ENCODE measurements at regions not wholly inside any gene's neighbourhood (a gene's known extent, or its start where the extent isn't known, plus 50 kb on each side); places are given as distances from the start of the nearest gene placed in this dataset.

DNA sequence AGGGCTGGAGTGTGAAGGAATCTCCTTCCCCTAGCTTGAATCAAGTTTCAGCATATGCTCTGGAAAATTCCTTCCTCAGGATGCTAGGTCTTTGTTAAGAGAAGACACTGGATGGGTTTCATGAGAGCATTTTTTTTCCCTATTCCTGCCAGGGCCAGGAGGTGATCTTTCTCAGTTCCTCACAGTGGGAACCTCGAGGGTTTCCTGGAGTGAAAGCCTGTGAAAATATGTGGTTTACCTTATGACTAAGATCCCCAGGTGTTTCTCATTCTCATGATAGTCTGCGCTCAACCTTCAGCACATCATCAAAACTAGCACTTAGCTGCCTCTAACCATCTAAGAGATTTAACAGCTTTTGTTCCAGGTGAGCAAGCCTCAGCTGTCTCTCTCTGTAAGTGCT lies 985.3 kb upstream of the FAT3 start:
- Histone ChIP-seq H3K4me1 (no peaks in the 10 kb centered on the region), H3K36me3 (no peaks in the 10 kb centered on the region), H3K27ac (no peak overlapping the region), H3K9me3 (no peaks in the 10 kb centered on the region), H3K27me3 (no peaks in the 10 kb centered on the region), H3K4me3 (no peak overlapping the region)
- DNase-seq = no peak
- intact Hi-C loops (cut with DNase I; ENCODE audit: low total_unique reads) = no loop called here
- no peak for TF ChIP-seq POLR2A (IDR thresholded peaks at IDR 0.05)
- TF ChIP-seq, protein P1, sequence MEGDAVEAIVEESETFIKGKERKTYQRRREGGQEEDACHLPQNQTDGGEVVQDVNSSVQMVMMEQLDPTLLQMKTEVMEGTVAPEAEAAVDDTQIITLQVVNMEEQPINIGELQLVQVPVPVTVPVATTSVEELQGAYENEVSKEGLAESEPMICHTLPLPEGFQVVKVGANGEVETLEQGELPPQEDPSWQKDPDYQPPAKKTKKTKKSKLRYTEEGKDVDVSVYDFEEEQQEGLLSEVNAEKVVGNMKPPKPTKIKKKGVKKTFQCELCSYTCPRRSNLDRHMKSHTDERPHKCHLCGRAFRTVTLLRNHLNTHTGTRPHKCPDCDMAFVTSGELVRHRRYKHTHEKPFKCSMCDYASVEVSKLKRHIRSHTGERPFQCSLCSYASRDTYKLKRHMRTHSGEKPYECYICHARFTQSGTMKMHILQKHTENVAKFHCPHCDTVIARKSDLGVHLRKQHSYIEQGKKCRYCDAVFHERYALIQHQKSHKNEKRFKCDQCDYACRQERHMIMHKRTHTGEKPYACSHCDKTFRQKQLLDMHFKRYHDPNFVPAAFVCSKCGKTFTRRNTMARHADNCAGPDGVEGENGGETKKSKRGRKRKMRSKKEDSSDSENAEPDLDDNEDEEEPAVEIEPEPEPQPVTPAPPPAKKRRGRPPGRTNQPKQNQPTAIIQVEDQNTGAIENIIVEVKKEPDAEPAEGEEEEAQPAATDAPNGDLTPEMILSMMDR (IDR thresholded peaks at IDR 0.05) = no peak

DNA sequence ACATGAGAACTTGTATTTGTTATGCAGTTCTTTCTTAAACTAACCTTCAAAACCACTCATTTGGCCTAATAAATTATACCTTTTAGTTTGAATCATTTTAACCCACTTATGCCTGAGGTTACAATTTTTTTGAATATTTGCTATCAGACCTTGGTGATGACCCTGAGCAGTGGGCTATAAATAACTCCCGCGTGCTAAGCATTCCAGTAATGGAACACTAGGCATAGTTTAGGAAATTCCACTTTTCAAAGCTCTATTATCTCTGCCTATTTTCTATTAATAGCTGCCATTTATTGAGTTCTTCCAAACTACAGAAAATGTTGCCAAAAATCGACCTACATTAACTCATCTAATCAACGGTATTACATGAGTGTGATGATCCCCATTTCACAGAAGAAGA lies 993.4 kb upstream of the FAT3 start:
- DNase-seq = no peak
- H3K9me3 ChIP-seq = no peaks in the 10 kb centered on the region
- intact Hi-C loops (cut with DNase I; ENCODE audit: low total_unique reads) = no loop called here
- H3K36me3 ChIP-seq = no peaks in the 10 kb centered on the region
- TF ChIP-seq, protein P1 (IDR thresholded peaks at IDR 0.05) = no peak
- no peak for TF ChIP-seq POLR2A (IDR thresholded peaks at IDR 0.05)
- no peak overlapping the region for H3K4me3 ChIP-seq
- H3K4me1 ChIP-seq = no peaks in the 10 kb centered on the region
- H3K27ac ChIP-seq = no peak overlapping the region
- H3K27me3 ChIP-seq = no peaks in the 10 kb centered on the region

DNA sequence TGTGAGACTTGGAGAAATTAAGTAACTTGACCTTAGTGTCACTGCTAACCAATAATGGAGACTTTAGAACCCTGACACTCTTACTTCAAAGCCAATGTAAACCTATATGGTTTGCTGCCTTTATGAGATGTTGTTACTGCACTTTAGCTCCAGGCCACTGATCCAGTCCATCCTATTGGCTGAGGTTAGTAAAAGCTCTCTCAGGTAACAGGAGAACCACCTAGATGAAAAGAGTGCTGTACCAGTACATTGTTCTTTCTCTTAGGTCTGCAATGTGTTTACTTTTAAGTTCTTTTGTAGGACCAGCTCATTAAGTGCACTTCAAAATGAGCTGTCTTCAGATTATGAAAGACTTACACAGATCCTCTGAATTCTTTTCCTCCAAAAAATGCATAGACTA lies 994.0 kb upstream of the FAT3 start:
- no peaks in the 10 kb centered on the region for H3K27me3 ChIP-seq
- TF ChIP-seq, protein P1 (IDR thresholded peaks at IDR 0.05) = no peak
- TF ChIP-seq POLR2A (IDR thresholded peaks at IDR 0.05) = no peak
- intact Hi-C loops (cut with DNase I; ENCODE audit: low total_unique reads) = no loop called here
- no peaks in the 10 kb centered on the region for H3K9me3 ChIP-seq
- no peaks in the 10 kb centered on the region for H3K36me3 ChIP-seq
- no peak overlapping the region for H3K4me3 ChIP-seq
- no peaks in the 10 kb centered on the region for H3K4me1 ChIP-seq
- DNase-seq = no peak
- H3K27ac ChIP-seq = no peak overlapping the region

DNA sequence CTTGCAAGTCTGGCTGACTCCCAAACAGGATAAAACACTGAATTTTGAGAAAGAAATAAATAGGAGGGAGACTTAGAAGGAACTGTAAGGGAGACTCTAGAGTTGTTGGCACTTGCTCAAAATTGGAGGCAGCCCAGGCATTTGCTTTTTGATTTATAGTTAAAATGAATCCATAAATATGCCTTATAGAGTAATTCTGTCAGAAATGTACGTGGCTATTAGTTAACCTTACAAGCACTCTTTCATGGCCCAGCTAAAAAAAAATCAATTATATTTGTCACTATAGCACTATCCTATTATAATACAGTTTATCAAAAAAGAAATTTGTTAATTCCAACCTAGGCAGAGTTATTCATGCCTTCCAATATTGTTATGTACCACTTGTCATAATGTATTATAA lies 1000.0 kb upstream of the CHORDC1 start:
- no peak overlapping the region for H3K27ac ChIP-seq
- DNase-seq = no peak
- TF ChIP-seq POLR2A (IDR thresholded peaks at IDR 0.05) = no peak
- TF ChIP-seq, protein P1 (IDR thresholded peaks at IDR 0.05) = no peak
- H3K4me3 ChIP-seq = no peak overlapping the region
- H3K9me3 ChIP-seq = no peaks in the 10 kb centered on the region
- H3K36me3 ChIP-seq = no peaks in the 10 kb centered on the region
- no peaks in the 10 kb centered on the region for H3K27me3 ChIP-seq
- intact Hi-C loops (cut with DNase I; ENCODE audit: low total_unique reads) = no loop called here
- H3K4me1 ChIP-seq = no peaks in the 10 kb centered on the region

DNA sequence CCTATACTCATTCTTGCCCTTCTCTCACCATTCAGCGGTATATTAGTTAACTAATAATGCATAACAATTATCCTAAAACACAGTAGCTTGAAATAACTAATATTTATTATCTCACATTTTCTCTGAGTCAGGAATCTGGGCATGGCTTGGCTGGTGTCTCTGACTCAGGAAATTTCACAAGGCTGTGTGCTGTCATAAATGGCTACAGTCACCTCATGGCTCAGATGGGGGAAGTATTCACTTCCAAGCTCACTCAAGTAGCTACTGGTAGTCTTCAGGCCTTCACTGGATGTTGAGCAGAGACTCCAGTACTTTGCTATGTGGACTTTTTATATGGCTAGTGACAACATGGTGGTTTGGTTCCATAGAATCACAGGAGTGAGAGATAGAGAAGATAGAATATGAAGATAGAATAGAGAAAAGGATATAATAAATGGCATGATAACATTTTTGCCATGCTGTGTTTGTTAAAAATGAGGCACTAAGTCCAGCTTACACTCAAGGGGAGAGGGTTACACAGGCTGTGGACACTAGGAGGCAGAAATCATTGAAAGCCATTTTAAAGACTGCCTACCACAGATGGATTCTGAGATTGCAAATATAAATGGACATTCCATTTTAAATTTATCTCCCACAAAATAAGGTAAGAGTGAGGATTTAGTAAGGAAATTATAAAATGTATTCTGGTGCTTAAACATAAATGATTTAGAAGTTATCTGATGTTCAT lies 997.8 kb upstream of the CHORDC1 start:
- Histone ChIP-seq H3K36me3 (no peaks in the 10 kb centered on the region), H3K4me1 (no peaks in the 10 kb centered on the region), H3K9me3 (no peaks in the 10 kb centered on the region), H3K27me3 (no peaks in the 10 kb centered on the region), H3K27ac (no peak overlapping the region), H3K4me3 (no peak overlapping the region)
- TF ChIP-seq, protein P1 (IDR thresholded peaks at IDR 0.05) = no peak
- TF ChIP-seq POLR2A (IDR thresholded peaks at IDR 0.05) = no peak
- intact Hi-C loops (cut with DNase I; ENCODE audit: low total_unique reads) = no loop called here
- no peak for DNase-seq
